Activated T-cell treated with anti-CD3 and anti-CD28 coated beads for 1 hour (primary cell): ENCODE measurements at regions not wholly inside any gene's neighbourhood (a gene's known extent, or its start where the extent isn't known, plus 50 kb on each side); places are given as distances from the start of the nearest gene placed in this dataset.
"Not testable (repeated sequence)": the region's sequence is repeated elsewhere in the genome, so short reads cannot be mapped to it uniquely, and the experiment has no call there.

Experiments used
- DNase-seq: peaks from one replicate; pipeline ENCODE4 v3.0.0-alpha.2; 2020; ENCODE audit warnings: low read depth

GRCh38 chr7:24134535-24134934 lies 149.5 kb upstream of the NPY start:
- DNase-seq: no peak

- no peak for DNase-seq
These were observed 148.8 kb upstream of the NPY start for GRCh38 chr7:24135003-24135817.

GRCh38 chr7:24137338-24137737 lies 146.7 kb upstream of the NPY start:
- DNase-seq: no peak

- no peak for DNase-seq
These were observed 145.6 kb upstream of the NPY start for GRCh38 chr7:24138343-24138742.

GRCh38 chr7:24140001-24140400 lies 144.0 kb upstream of the NPY start:
- DNase-seq: no peak

GRCh38 chr7:24141874-24142509 lies 142.0 kb upstream of the NPY start:
- no peak for DNase-seq

- DNase-seq: no peak
These were observed 140.4 kb upstream of the NPY start for GRCh38 chr7:24143547-24143946.

GRCh38 chr7:24151944-24152343 lies 132.0 kb upstream of the NPY start:
- no peak for DNase-seq

- no peak for DNase-seq
These were observed 131.6 kb upstream of the NPY start for GRCh38 chr7:24152356-24152755.

GRCh38 chr7:24152877-24153472 lies 131.0 kb upstream of the NPY start:
- DNase-seq: no peak

- DNase-seq: no peak
These were observed 126.3 kb upstream of the NPY start for GRCh38 chr7:24157666-24158065.

- DNase-seq: no peak
These were observed 125.0 kb upstream of the NPY start for GRCh38 chr7:24158975-24159374.

- no peak for DNase-seq
These were observed 119.6 kb upstream of the NPY start for GRCh38 chr7:24164401-24164800.

GRCh38 chr7:24169077-24169624 lies 114.8 kb upstream of the NPY start:
- DNase-seq: no peak

- not testable (repeated sequence) for DNase-seq
These were observed 112.0 kb upstream of the NPY start for GRCh38 chr7:24171951-24172350.

GRCh38 chr7:24172856-24173255 lies 111.1 kb upstream of the NPY start:
- DNase-seq: no peak

- no peak for DNase-seq
These were observed 108.4 kb upstream of the NPY start for GRCh38 chr7:24175603-24176002.

GRCh38 chr7:24178811-24179570 lies 105.0 kb upstream of the NPY start:
- DNase-seq: no peak

GRCh38 chr7:24191362-24191761 lies 92.6 kb upstream of the NPY start:
- DNase-seq: no peak

- no peak for DNase-seq
These were observed 91.9 kb upstream of the NPY start for GRCh38 chr7:24192053-24192452.

GRCh38 chr7:24192691-24193090 lies 91.3 kb upstream of the NPY start:
- DNase-seq: no peak

GRCh38 chr7:24197852-24198251 lies 86.1 kb upstream of the NPY start:
- no peak for DNase-seq
